ENCODE measurements at regions not wholly inside any gene's neighbourhood (a gene's known extent, or its start where the extent isn't known, plus 50 kb on each side); places are given as distances from the start of the nearest gene placed in this dataset.

- Histone ChIP-seq H3K4me1 (ENCODE audit: control insufficient read depth in 1 of 2, insufficient read depth in 2 of 2, low read depth in 1 of 2, low read length in 1 of 2) (no peaks in the 10 kb centered on the region; a peak in 1 of 4 replicates), H4K20me1 (ENCODE audit: insufficient read depth) (no peaks in the 10 kb centered on the region), H3K9me3 (no peaks in the 10 kb centered on the region), H3K4me3 (ENCODE audit: low read depth in 2 of 2, low read length in 1 of 2) (no peak overlapping the region), H3K9ac (no peak overlapping the region), H3K79me2 (ENCODE audit: insufficient read depth) (no peaks in the 10 kb centered on the region), H3K9me2 (no peaks in the 10 kb centered on the region), H3K4me2 (no peak overlapping the region), H3K36me3 (replicated peaks in 1 of 2; ENCODE audit: control insufficient read depth in 1 of 2, insufficient read depth in 2 of 2, low read length in 1 of 2) (no peaks in the 10 kb centered on the region), H3K27me3 (ENCODE audit: insufficient read depth) (no peaks in the 10 kb centered on the region), H2AFZ (ENCODE audit: low read depth) (no peak overlapping the region), H3F3A (replicated peaks; ENCODE audit: insufficient read depth) (no peaks in the 10 kb centered on the region), H3K27ac (ENCODE audit: low read depth in 2 of 2, low read length in 1 of 2) (no peak overlapping the region)
- ChIA-PET POLR2A (no interaction called here), CTCF (interaction anchor here (0.7 kb wide), 1 partner anchor 22 kb away, joined by 4 read pairs; no protein-coding TSS in a partner anchor)
- TF ChIP-seq SMC3 (IDR thresholded peaks at IDR 0.05; ENCODE audit: low read depth, low read length): no peak
- no peak for TF ChIP-seq MAX (IDR thresholded peaks at IDR 0.05; ENCODE audit: low read depth)
- no peak for TF ChIP-seq NRF1 (IDR thresholded peaks at IDR 0.05; ENCODE audit: low read depth, low read length)
- no peak for TF ChIP-seq RAD21 (IDR thresholded peaks at IDR 0.05; ENCODE audit: low read length)
- no peak for TF ChIP-seq IRF3 (IDR thresholded peaks at IDR 0.05; ENCODE audit: low read depth, low read length)
- no peak for TF ChIP-seq GATA2 (CRISPR knock-in tag; IDR thresholded peaks at IDR 0.05)
- DNase-seq: no peak
- WGBS (ENCODE audit: low lambda C conversion rate): 56% methylated on average over 1 of the region's 1 CpG
These were observed 621.4 kb downstream of the OTOL1 start for GRCh38 chr3:162117961-162118360.

GRCh38 chr3:162119651-162120050 is 623.0 kb downstream of the OTOL1 start:
- no peak overlapping the region for H3K27ac ChIP-seq (ENCODE audit: low read depth in 2 of 2, low read length in 1 of 2)
- 44% methylated on average over 2 of the region's 2 CpGs for WGBS (ENCODE audit: low lambda C conversion rate)
- H3K36me3 ChIP-seq (replicated peaks in 1 of 2; ENCODE audit: control insufficient read depth in 1 of 2, insufficient read depth in 2 of 2, low read length in 1 of 2): no peaks in the 10 kb centered on the region
- no peaks in the 10 kb centered on the region for H3K27me3 ChIP-seq (ENCODE audit: insufficient read depth)
- H3K79me2 ChIP-seq (ENCODE audit: insufficient read depth): no peaks in the 10 kb centered on the region
- DNase-seq: no peak
- 0 out of 2 replicates have a peak overlapping the region, but pooled peaks have one; percentile 51 for H2AFZ ChIP-seq (ENCODE audit: low read depth)
- H3K9ac ChIP-seq: no peak overlapping the region
- ChIA-PET POLR2A (no interaction called here), CTCF (no interaction called here)
- no peaks in the 10 kb centered on the region; a peak in 1 of 4 replicates for H3K4me1 ChIP-seq (ENCODE audit: control insufficient read depth in 1 of 2, insufficient read depth in 2 of 2, low read depth in 1 of 2, low read length in 1 of 2)
- no peak overlapping the region for H3K4me3 ChIP-seq (ENCODE audit: low read depth in 2 of 2, low read length in 1 of 2)
- no peak overlapping the region for H3K4me2 ChIP-seq
- no peaks in the 10 kb centered on the region for H3F3A ChIP-seq (replicated peaks; ENCODE audit: insufficient read depth)
- H3K9me3 ChIP-seq: no peaks in the 10 kb centered on the region
- no peaks in the 10 kb centered on the region for H4K20me1 ChIP-seq (ENCODE audit: insufficient read depth)
- no peaks in the 10 kb centered on the region for H3K9me2 ChIP-seq
- TF ChIP-seq RXRA (IDR thresholded peaks at IDR 0.05; ENCODE audit: borderline replicate concordance, low read depth): no peak
- TF ChIP-seq CHD2 (IDR thresholded peaks at IDR 0.05; ENCODE audit: low read length, partially characterized antibody): no peak
- no peak for TF ChIP-seq EP300 (IDR thresholded peaks at IDR 0.05; ENCODE audit: borderline replicate concordance in 1 of 2, low read depth in 1 of 2, low read length in 1 of 2)
- no peak for TF ChIP-seq NRF1 (IDR thresholded peaks at IDR 0.05; ENCODE audit: low read depth, low read length)
- TF ChIP-seq CTCF (IDR thresholded peaks at IDR 0.05): no peak
- TF ChIP-seq MEF2A (IDR thresholded peaks at IDR 0.05; ENCODE audit: borderline replicate concordance, low read depth): no peak
- TF ChIP-seq JUND (IDR thresholded peaks at IDR 0.05): no peak
- no peak for TF ChIP-seq GABPA (IDR thresholded peaks at IDR 0.05; ENCODE audit: low read depth)
- no peak for TF ChIP-seq TEAD4 (IDR thresholded peaks at IDR 0.05; ENCODE audit: borderline replicate concordance, insufficient read depth)
- no peak for TF ChIP-seq ZBTB33 (IDR thresholded peaks at IDR 0.05; ENCODE audit: borderline replicate concordance, low read depth)
- TF ChIP-seq SMC3 (IDR thresholded peaks at IDR 0.05; ENCODE audit: low read depth, low read length): no peak
- no peak for TF ChIP-seq RCOR1 (IDR thresholded peaks at IDR 0.05; ENCODE audit: low read length)
- TF ChIP-seq PBX3 (IDR thresholded peaks at IDR 0.05): no peak
- TF ChIP-seq SIN3A (IDR thresholded peaks at IDR 0.05; ENCODE audit: borderline replicate concordance, low read depth, low read length): no peak
- TF ChIP-seq NFIC (IDR thresholded peaks at IDR 0.05; ENCODE audit: borderline replicate concordance): no peak
- TF ChIP-seq IRF3 (IDR thresholded peaks at IDR 0.05; ENCODE audit: low read depth, low read length): no peak
